OCI-LY3 (cell line): ENCODE measurements at regions not wholly inside any gene's neighbourhood (a gene's known extent, or its start where the extent isn't known, plus 50 kb on each side); places are given as distances from the start of the nearest gene placed in this dataset.

ENCODE experiments used
- EZH2phosphoT487 ChIP-seq: fragments of 200-600 bp; shearing (Covaris generic); IDR thresholded peaks from 2 replicates; pipeline ENCODE4 v1.6.1; 2018; ENCODE audit warnings: antibody characterized with exemption, mixed run types, low read depth
- TF ChIP-seq, protein P1 (sequence below): fragments of 200-600, 300-600 bp; sonication (generic); IDR thresholded peaks from 2 replicates; pipeline ENCODE4 v1.5.1; 2014; ENCODE audit warnings: antibody characterized with exemption, low read length, low read depth

DNA sequence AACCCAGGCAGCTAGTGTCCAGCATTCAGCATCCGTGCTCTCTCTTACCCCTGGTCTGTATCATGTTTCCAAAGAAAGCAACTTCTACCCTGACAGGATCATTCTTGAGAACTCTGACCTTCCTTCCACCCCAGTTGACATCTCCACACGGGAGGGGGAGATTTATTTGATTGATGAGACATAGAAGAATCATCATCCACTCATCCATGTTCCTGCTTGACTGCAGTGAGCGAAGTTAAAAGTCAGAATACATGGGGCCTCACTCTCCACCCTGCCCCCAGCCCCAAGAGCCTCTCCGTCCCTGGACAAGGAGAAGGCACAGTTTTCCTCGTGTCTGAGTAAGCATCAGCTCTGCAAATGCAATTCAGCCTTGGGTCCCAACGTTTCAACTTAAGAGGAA lies 356.0 kb upstream of the TNP1 start:
- TF ChIP-seq, protein P1, sequence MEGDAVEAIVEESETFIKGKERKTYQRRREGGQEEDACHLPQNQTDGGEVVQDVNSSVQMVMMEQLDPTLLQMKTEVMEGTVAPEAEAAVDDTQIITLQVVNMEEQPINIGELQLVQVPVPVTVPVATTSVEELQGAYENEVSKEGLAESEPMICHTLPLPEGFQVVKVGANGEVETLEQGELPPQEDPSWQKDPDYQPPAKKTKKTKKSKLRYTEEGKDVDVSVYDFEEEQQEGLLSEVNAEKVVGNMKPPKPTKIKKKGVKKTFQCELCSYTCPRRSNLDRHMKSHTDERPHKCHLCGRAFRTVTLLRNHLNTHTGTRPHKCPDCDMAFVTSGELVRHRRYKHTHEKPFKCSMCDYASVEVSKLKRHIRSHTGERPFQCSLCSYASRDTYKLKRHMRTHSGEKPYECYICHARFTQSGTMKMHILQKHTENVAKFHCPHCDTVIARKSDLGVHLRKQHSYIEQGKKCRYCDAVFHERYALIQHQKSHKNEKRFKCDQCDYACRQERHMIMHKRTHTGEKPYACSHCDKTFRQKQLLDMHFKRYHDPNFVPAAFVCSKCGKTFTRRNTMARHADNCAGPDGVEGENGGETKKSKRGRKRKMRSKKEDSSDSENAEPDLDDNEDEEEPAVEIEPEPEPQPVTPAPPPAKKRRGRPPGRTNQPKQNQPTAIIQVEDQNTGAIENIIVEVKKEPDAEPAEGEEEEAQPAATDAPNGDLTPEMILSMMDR = no peak
- no peak for TF ChIP-seq EZH2phosphoT487
